ENCODE measurements at regions not wholly inside any gene's neighbourhood (a gene's known extent, or its start where the extent isn't known, plus 50 kb on each side); places are given as distances from the start of the nearest gene placed in this dataset.

GRCh38 chr1:112788561-112788960 lies 73.4 kb upstream of the PPM1J start:
- Mint-ChIP-seq H3K4me1 (peaks cover 10% of the 10 kb centered on the region), H3K9me3 (peaks cover 7% of the 10 kb centered on the region), H3K36me3 (ENCODE audit: low read depth) (no peaks in the 10 kb centered on the region)

GRCh38 chr1:112788054-112788453 lies 72.9 kb upstream of the PPM1J start:
- Mint-ChIP-seq H3K36me3 (ENCODE audit: low read depth) (no peaks in the 10 kb centered on the region), H3K4me3 (no peak overlapping the region), H3K9me3 (peaks cover 10% of the 10 kb centered on the region), H3K4me1 (peaks cover 10% of the 10 kb centered on the region), H3K27ac (no peak overlapping the region), H3K27me3 (ENCODE audit: low read depth) (peaks cover 4% of the 10 kb centered on the region)
- TF ChIP-seq CTCF (IDR thresholded peaks at IDR 0.05; ENCODE audit: unreplicated experiment in 3 of 3): no peak

More at GRCh38 chr1:112788561-112788960, 73.4 kb upstream of the PPM1J start:
- no peak overlapping the region for H3K4me3 Mint-ChIP-seq
- no peak overlapping the region for H3K27ac Mint-ChIP-seq
- TF ChIP-seq CTCF (IDR thresholded peaks at IDR 0.05; ENCODE audit: unreplicated experiment in 3 of 3): no peak
- H3K27me3 Mint-ChIP-seq (ENCODE audit: low read depth): peaks cover 4% of the 10 kb centered on the region

GRCh38 chr1:112783059-112783458 lies 67.9 kb upstream of the PPM1J start:
- Mint-ChIP-seq H3K36me3 (ENCODE audit: low read depth) (no peaks in the 10 kb centered on the region), H3K27me3 (ENCODE audit: low read depth) (peaks cover 3% of the 10 kb centered on the region), H3K27ac (no peak overlapping the region), H3K9me3 (peaks cover 14% of the 10 kb centered on the region), H3K4me1 (peaks cover 5% of the 10 kb centered on the region), H3K4me3 (no peak overlapping the region)
- no peak for TF ChIP-seq CTCF (IDR thresholded peaks at IDR 0.05; ENCODE audit: unreplicated experiment in 3 of 3)

- no peak overlapping the region for H3K4me3 Mint-ChIP-seq
- H3K27me3 Mint-ChIP-seq (ENCODE audit: low read depth): peaks cover 3% of the 10 kb centered on the region
- TF ChIP-seq CTCF (IDR thresholded peaks at IDR 0.05; ENCODE audit: unreplicated experiment in 3 of 3): no peak
- peaks cover 17% of the 10 kb centered on the region for H3K9me3 Mint-ChIP-seq
- H3K36me3 Mint-ChIP-seq (ENCODE audit: low read depth): peaks cover 3% of the 10 kb centered on the region
- H3K27ac Mint-ChIP-seq: no peak overlapping the region
- peaks cover 5% of the 10 kb centered on the region for H3K4me1 Mint-ChIP-seq
These were observed 64.8 kb upstream of the PPM1J start for GRCh38 chr1:112779665-112780526.

GRCh38 chr1:112778137-112778536 lies 63.0 kb upstream of the PPM1J start:
- Mint-ChIP-seq H3K4me1 (peaks cover 5% of the 10 kb centered on the region), H3K27ac (no peak overlapping the region), H3K36me3 (ENCODE audit: low read depth) (peaks cover 3% of the 10 kb centered on the region), H3K27me3 (ENCODE audit: low read depth) (peaks cover 3% of the 10 kb centered on the region), H3K9me3 (peaks cover 12% of the 10 kb centered on the region), H3K4me3 (no peak overlapping the region)
- no peak for TF ChIP-seq CTCF (IDR thresholded peaks at IDR 0.05; ENCODE audit: unreplicated experiment in 3 of 3)

- peaks cover 7% of the 10 kb centered on the region for H3K9me3 Mint-ChIP-seq
- no peak overlapping the region for H3K4me3 Mint-ChIP-seq
- peaks cover 5% of the 10 kb centered on the region for H3K4me1 Mint-ChIP-seq
- H3K27ac Mint-ChIP-seq: no peak overlapping the region
- H3K27me3 Mint-ChIP-seq (ENCODE audit: low read depth): peaks cover 3% of the 10 kb centered on the region
- TF ChIP-seq CTCF (IDR thresholded peaks at IDR 0.05; ENCODE audit: unreplicated experiment in 3 of 3): no peak
- peaks cover 3% of the 10 kb centered on the region for H3K36me3 Mint-ChIP-seq (ENCODE audit: low read depth)
These were observed 61.6 kb upstream of the PPM1J start for GRCh38 chr1:112776688-112777087.
